ENCODE measurements at regions not wholly inside any gene's neighbourhood (a gene's known extent, or its start where the extent isn't known, plus 50 kb on each side); places are given as distances from the start of the nearest gene placed in this dataset.

DNA sequence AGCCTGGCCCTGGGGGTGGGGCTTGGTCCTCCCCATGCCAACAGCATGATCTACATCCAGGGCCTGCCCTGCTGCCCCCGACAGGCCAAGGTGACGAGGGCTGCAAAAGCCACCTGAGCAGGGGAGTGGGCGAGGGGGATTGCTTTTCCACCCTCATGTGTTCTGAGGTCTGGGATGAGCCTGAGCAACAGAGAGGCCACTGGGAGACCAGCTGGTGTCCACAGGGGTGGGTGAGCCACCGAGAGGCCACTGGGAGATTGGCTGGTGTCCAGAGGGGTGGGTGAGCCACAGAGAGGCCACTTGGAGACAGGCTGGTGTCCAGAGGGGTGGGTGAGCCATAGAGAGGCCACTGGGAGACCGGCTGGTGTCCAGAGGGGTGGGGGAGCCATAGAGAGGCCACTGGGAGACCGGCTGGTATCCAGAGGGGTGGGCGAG is 147.4 kb upstream of the GPC1 start:
- Histone ChIP-seq H4K91ac (ENCODE audit: low read depth, low read length) (no peak overlapping the region), H4K12ac (ENCODE audit: low read depth, low read length) (no peak overlapping the region), H3K18ac (ENCODE audit: low read length) (no peak overlapping the region), H2BK12ac (ENCODE audit: low read length) (no peak overlapping the region), H3K14ac (ENCODE audit: low read length) (no peak overlapping the region), H4K8ac (ENCODE audit: low read depth, low read length) (no peak overlapping the region), H3K4me2 (ENCODE audit: low read length) (no peak overlapping the region), H3K4ac (ENCODE audit: low read depth, low read length) (no peak overlapping the region), H3K36me3 (ENCODE audit: control insufficient read depth in 1 of 2, insufficient read depth in 2 of 2, low read length in 2 of 2) (no peaks in the 10 kb centered on the region), H3K9me3 (ENCODE audit: insufficient read depth, low read depth, low read length) (no peaks in the 10 kb centered on the region), H2BK120ac (ENCODE audit: insufficient read depth, low read length, poor library complexity) (no peak overlapping the region), H3K4me1 (ENCODE audit: control insufficient read depth in 1 of 2, insufficient read depth in 2 of 2, low read length in 2 of 2) (no peaks in the 10 kb centered on the region), H2AK5ac (ENCODE audit: low read length) (no peak overlapping the region), H2AFZ (ENCODE audit: insufficient read depth, low read length, poor library complexity) (no peak overlapping the region), H3K79me1 (ENCODE audit: low read length) (no peaks in the 10 kb centered on the region), H3K4me3 (ENCODE audit: low read depth, low read length) (no peak overlapping the region), H2BK5ac (ENCODE audit: low read depth, low read length, poor library complexity) (no peak overlapping the region), H3K23ac (ENCODE audit: low read length) (no peak overlapping the region), H3K79me2 (ENCODE audit: control insufficient read depth, insufficient read depth, low read length, poor library complexity) (no peaks in the 10 kb centered on the region), H3K9ac (ENCODE audit: low read length) (no peak overlapping the region), H3K27me3 (ENCODE audit: insufficient read depth, low read length) (no peaks in the 10 kb centered on the region), H3K27ac (ENCODE audit: low read depth, low read length) (no peak overlapping the region)
- no CpG with 5 or more reads among the region's 7 CpGs for WGBS (ENCODE audit: extremely low coverage, insufficient coverage, insufficient read length)
- DNase-seq: no peak

DNA sequence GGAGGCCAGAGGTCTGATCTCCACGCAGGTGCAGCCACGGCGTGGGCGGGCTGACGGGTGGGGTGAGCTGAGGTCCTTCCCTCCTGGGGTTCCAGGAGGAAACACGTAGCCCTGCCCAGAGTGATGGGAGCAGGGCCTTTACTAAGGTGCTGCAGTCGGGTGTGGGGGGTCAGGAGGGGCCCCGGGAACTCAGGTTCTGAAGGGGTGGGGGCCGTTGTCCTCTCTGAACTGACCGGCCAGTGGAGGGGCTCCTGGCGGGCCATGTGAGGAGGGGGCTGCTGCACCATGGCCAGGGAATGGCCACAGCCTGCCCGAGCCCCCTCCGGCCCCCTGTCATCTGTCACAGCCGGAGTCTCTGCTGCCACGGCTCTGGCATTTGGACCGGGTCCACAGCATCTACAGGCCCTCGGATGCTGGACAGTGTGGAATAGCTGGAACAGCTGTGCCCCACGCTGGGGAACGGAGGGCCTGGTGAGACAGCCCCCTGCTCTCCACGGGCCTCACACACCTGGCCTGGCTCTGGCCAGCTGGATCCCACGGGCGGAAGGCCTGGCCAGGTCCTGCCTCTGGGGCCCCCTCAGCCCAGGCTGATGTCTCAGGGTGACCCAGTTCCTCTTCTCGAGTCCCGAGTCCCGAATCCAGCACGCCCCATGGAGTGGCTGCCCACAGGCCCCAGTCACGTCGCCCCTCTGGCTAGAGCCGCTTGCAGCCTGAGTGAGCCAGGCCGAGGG is 145.6 kb upstream of the GPC1 start:
- H3K79me2 ChIP-seq (ENCODE audit: control insufficient read depth, insufficient read depth, low read length, poor library complexity): no peaks in the 10 kb centered on the region
- H3K27ac ChIP-seq (ENCODE audit: low read depth, low read length): no peak overlapping the region
- no peak overlapping the region for H2AK5ac ChIP-seq (ENCODE audit: low read length)
- H3K4me3 ChIP-seq (ENCODE audit: low read depth, low read length): no peak overlapping the region
- no peaks in the 10 kb centered on the region for H3K27me3 ChIP-seq (ENCODE audit: insufficient read depth, low read length)
- no peak overlapping the region for H3K9ac ChIP-seq (ENCODE audit: low read length)
- no peaks in the 10 kb centered on the region for H3K4me1 ChIP-seq (ENCODE audit: control insufficient read depth in 1 of 2, insufficient read depth in 2 of 2, low read length in 2 of 2)
- no peak overlapping the region for H3K18ac ChIP-seq (ENCODE audit: low read length)
- H4K8ac ChIP-seq (ENCODE audit: low read depth, low read length): no peak overlapping the region
- H2BK12ac ChIP-seq (ENCODE audit: low read length): no peak overlapping the region
- no peak overlapping the region for H3K4me2 ChIP-seq (ENCODE audit: low read length)
- H3K36me3 ChIP-seq (ENCODE audit: control insufficient read depth in 1 of 2, insufficient read depth in 2 of 2, low read length in 2 of 2): no peaks in the 10 kb centered on the region
- no CpG with 5 or more reads among the region's 30 CpGs for WGBS (ENCODE audit: extremely low coverage, insufficient coverage, insufficient read length)
- no peaks in the 10 kb centered on the region for H3K79me1 ChIP-seq (ENCODE audit: low read length)
- H3K23ac ChIP-seq (ENCODE audit: low read length): no peak overlapping the region
- no peak overlapping the region for H4K91ac ChIP-seq (ENCODE audit: low read depth, low read length)
- no peak overlapping the region for H2AFZ ChIP-seq (ENCODE audit: insufficient read depth, low read length, poor library complexity)
- H3K4ac ChIP-seq (ENCODE audit: low read depth, low read length): no peak overlapping the region
- H2BK120ac ChIP-seq (ENCODE audit: insufficient read depth, low read length, poor library complexity): no peak overlapping the region
- no peak for DNase-seq
- no peak overlapping the region for H2BK5ac ChIP-seq (ENCODE audit: low read depth, low read length, poor library complexity)
- no peaks in the 10 kb centered on the region for H3K9me3 ChIP-seq (ENCODE audit: insufficient read depth, low read depth, low read length)
- no peak overlapping the region for H4K12ac ChIP-seq (ENCODE audit: low read depth, low read length)
- H3K14ac ChIP-seq (ENCODE audit: low read length): no peak overlapping the region

GRCh38 chr2:240290432-240291336 is 144.8 kb upstream of the GPC1 start:
- peak in 1 of 2 donors; percentile 60 for DNase-seq
- Histone ChIP-seq H4K8ac (ENCODE audit: low read depth, low read length) (no peak overlapping the region), H3K79me2 (ENCODE audit: control insufficient read depth, insufficient read depth, low read length, poor library complexity) (no peaks in the 10 kb centered on the region), H3K4me3 (ENCODE audit: low read depth, low read length) (no peak overlapping the region), H3K27ac (ENCODE audit: low read depth, low read length) (no peak overlapping the region), H4K12ac (ENCODE audit: low read depth, low read length) (no peak overlapping the region), H3K4me1 (ENCODE audit: control insufficient read depth in 1 of 2, insufficient read depth in 2 of 2, low read length in 2 of 2) (no peaks in the 10 kb centered on the region), H2BK12ac (ENCODE audit: low read length) (no peak overlapping the region), H3K4me2 (ENCODE audit: low read length) (no peak overlapping the region), H3K18ac (ENCODE audit: low read length) (no peak overlapping the region), H3K9ac (ENCODE audit: low read length) (no peak overlapping the region), H2AK5ac (ENCODE audit: low read length) (no peak overlapping the region), H4K91ac (ENCODE audit: low read depth, low read length) (no peak overlapping the region), H2BK5ac (ENCODE audit: low read depth, low read length, poor library complexity) (no peak overlapping the region), H3K9me3 (ENCODE audit: insufficient read depth, low read depth, low read length) (no peaks in the 10 kb centered on the region), H3K4ac (ENCODE audit: low read depth, low read length) (no peak overlapping the region), H3K36me3 (ENCODE audit: control insufficient read depth in 1 of 2, insufficient read depth in 2 of 2, low read length in 2 of 2) (no peaks in the 10 kb centered on the region), H2AFZ (ENCODE audit: insufficient read depth, low read length, poor library complexity) (no peak overlapping the region), H3K23ac (ENCODE audit: low read length) (no peak overlapping the region), H3K79me1 (ENCODE audit: low read length) (no peaks in the 10 kb centered on the region), H3K27me3 (ENCODE audit: insufficient read depth, low read length) (no peaks in the 10 kb centered on the region), H3K14ac (ENCODE audit: low read length) (no peak overlapping the region), H2BK120ac (ENCODE audit: insufficient read depth, low read length, poor library complexity) (no peak overlapping the region)
- no CpG with 5 or more reads among the region's 30 CpGs for WGBS (ENCODE audit: extremely low coverage, insufficient coverage, insufficient read length)

GRCh38 chr2:240291337-240292034 is 144.0 kb upstream of the GPC1 start:
- H3K4me1 ChIP-seq (ENCODE audit: control insufficient read depth in 1 of 2, insufficient read depth in 2 of 2, low read length in 2 of 2): no peaks in the 10 kb centered on the region
- no peak overlapping the region for H4K8ac ChIP-seq (ENCODE audit: low read depth, low read length)
- no peaks in the 10 kb centered on the region for H3K79me2 ChIP-seq (ENCODE audit: control insufficient read depth, insufficient read depth, low read length, poor library complexity)
- H3K23ac ChIP-seq (ENCODE audit: low read length): no peak overlapping the region
- no peaks in the 10 kb centered on the region for H3K79me1 ChIP-seq (ENCODE audit: low read length)
- H3K4me2 ChIP-seq (ENCODE audit: low read length): no peak overlapping the region
- no peak overlapping the region for H4K12ac ChIP-seq (ENCODE audit: low read depth, low read length)
- H3K9ac ChIP-seq (ENCODE audit: low read length): no peak overlapping the region
- WGBS (ENCODE audit: extremely low coverage, insufficient coverage, insufficient read length): no CpG with 5 or more reads among the region's 16 CpGs
- no peak overlapping the region for H3K4me3 ChIP-seq (ENCODE audit: low read depth, low read length)
- no peak overlapping the region for H2BK12ac ChIP-seq (ENCODE audit: low read length)
- no peaks in the 10 kb centered on the region for H3K9me3 ChIP-seq (ENCODE audit: insufficient read depth, low read depth, low read length)
- H3K36me3 ChIP-seq (ENCODE audit: control insufficient read depth in 1 of 2, insufficient read depth in 2 of 2, low read length in 2 of 2): no peaks in the 10 kb centered on the region
- no peak for DNase-seq
- no peak overlapping the region for H2BK120ac ChIP-seq (ENCODE audit: insufficient read depth, low read length, poor library complexity)
- no peak overlapping the region for H3K14ac ChIP-seq (ENCODE audit: low read length)
- no peaks in the 10 kb centered on the region for H3K27me3 ChIP-seq (ENCODE audit: insufficient read depth, low read length)
- H4K91ac ChIP-seq (ENCODE audit: low read depth, low read length): no peak overlapping the region
- H3K27ac ChIP-seq (ENCODE audit: low read depth, low read length): no peak overlapping the region
- no peak overlapping the region for H2BK5ac ChIP-seq (ENCODE audit: low read depth, low read length, poor library complexity)
- H3K4ac ChIP-seq (ENCODE audit: low read depth, low read length): no peak overlapping the region
- no peak overlapping the region for H2AK5ac ChIP-seq (ENCODE audit: low read length)
- no peak overlapping the region for H3K18ac ChIP-seq (ENCODE audit: low read length)
- no peak overlapping the region for H2AFZ ChIP-seq (ENCODE audit: insufficient read depth, low read length, poor library complexity)
